Gastroesophageal sphincter (tissue), 3 donors: ENCODE measurements at regions not wholly inside any gene's neighbourhood (a gene's known extent, or its start where the extent isn't known, plus 50 kb on each side); places are given as distances from the start of the nearest gene placed in this dataset.

Experiments used
- EP300 ChIP-seq: sonication (generic); formaldehyde crosslinking; IDR thresholded peaks from one replicate; pipeline ENCODE4 v1.6.1; 2017; ENCODE audit warnings: antibody characterized with exemption, mild to moderate bottlenecking
- POLR2A ChIP-seq, 2 donors: fragments of 450-650 bp; IDR thresholded peaks; one replicate each; pipeline ENCODE4 v1.6.1; 2017; ENCODE audit warnings: antibody characterized with exemption in 2 of 2, mild to moderate bottlenecking in 2 of 2, moderate library complexity in 1 of 2
- TF ChIP-seq, protein P1 (sequence below), 4 experiments: fragments of 200-600 bp in 2 of 4; fragments of 450-650 bp in 2 of 4; sonication (generic) in 1 of 4; IDR thresholded peaks; one replicate each; pipeline ENCODE4 v1.5.1; 2017 to 2019; ENCODE audit warnings: antibody characterized with exemption in 4 of 4, mild to moderate bottlenecking in 2 of 4, moderate library complexity in 2 of 4

DNA sequence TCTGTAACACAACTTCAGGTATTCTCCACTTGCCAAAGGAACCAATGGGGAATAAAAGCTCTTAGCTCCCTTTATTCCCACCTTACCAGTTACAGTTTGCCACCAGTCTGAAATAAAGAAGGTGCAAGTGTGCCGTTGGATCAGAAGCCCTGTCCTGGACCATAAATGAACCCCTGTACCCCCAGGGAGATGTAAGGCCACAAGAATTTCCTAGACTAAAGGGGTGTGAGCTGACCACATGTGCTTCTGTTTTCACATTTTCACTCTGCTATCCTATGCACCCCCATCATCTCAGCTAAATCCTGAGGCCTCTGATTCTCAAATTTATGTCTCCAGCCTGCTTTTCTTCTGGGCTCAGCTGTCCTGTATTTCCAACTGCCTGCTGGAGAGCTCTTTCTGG, 221.2 kb downstream of the SPRY1 start:
- TF ChIP-seq, protein P1, sequence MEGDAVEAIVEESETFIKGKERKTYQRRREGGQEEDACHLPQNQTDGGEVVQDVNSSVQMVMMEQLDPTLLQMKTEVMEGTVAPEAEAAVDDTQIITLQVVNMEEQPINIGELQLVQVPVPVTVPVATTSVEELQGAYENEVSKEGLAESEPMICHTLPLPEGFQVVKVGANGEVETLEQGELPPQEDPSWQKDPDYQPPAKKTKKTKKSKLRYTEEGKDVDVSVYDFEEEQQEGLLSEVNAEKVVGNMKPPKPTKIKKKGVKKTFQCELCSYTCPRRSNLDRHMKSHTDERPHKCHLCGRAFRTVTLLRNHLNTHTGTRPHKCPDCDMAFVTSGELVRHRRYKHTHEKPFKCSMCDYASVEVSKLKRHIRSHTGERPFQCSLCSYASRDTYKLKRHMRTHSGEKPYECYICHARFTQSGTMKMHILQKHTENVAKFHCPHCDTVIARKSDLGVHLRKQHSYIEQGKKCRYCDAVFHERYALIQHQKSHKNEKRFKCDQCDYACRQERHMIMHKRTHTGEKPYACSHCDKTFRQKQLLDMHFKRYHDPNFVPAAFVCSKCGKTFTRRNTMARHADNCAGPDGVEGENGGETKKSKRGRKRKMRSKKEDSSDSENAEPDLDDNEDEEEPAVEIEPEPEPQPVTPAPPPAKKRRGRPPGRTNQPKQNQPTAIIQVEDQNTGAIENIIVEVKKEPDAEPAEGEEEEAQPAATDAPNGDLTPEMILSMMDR (IDR thresholded peaks at IDR 0.05) = no peak
- no peak for TF ChIP-seq EP300
- TF ChIP-seq POLR2A (IDR thresholded peaks at IDR 0.05) = no peak
